ENCODE measurements at regions not wholly inside any gene's neighbourhood (a gene's known extent, or its start where the extent isn't known, plus 50 kb on each side); places are given as distances from the start of the nearest gene placed in this dataset.

- no peaks in the 10 kb centered on the region for H3K79me2 ChIP-seq (ENCODE audit: control insufficient read depth, insufficient read depth, low read length)
- 64% methylated on average over 15 of the region's 16 CpGs for WGBS (ENCODE audit: insufficient coverage)
- H3K27ac ChIP-seq (ENCODE audit: low read length in 2 of 2), result no peak overlapping the region
- H3K27me3 ChIP-seq (replicated peaks in 1 of 4; ENCODE audit: control extremely low read depth in 1 of 4, control insufficient read depth in 3 of 4, insufficient read depth in 4 of 4, low read length in 3 of 4), result no peaks in the 10 kb centered on the region
- H3K4me1 Mint-ChIP-seq, result no peaks in the 10 kb centered on the region
- no peak for TF ChIP-seq CTCF (IDR thresholded peaks at IDR 0.05)
- no peak for TF ChIP-seq EZH2 (IDR thresholded peaks at IDR 0.05; ENCODE audit: borderline replicate concordance, insufficient read depth, low read depth, low read length, poor library complexity, severe bottlenecking)
- DNase-seq (no peak), ATAC-seq (ENCODE audit: low read depth) (no peak)
- H3K4me1 ChIP-seq (ENCODE audit: control insufficient read depth in 2 of 2, insufficient read depth in 2 of 2, low read length in 2 of 2), result no peaks in the 10 kb centered on the region
- H3K9me3 Mint-ChIP-seq (ENCODE audit: insufficient read depth), result no peaks in the 10 kb centered on the region
- no peak overlapping the region for H3K4me3 Mint-ChIP-seq
- H3K4me2 ChIP-seq (replicated peaks; ENCODE audit: low read depth, low read length, poor library complexity, severe bottlenecking), result no peak overlapping the region
- ChIA-PET CTCF (no interaction called here), POLR2A (no interaction called here)
- peaks cover 0 to 15% (median 0%) of the 10 kb centered on the region in 3 donors for H3K9me3 ChIP-seq (ENCODE audit: control extremely low read depth in 1 of 3, control insufficient read depth in 2 of 3, insufficient read depth in 1 of 3, low read length in 2 of 3)
- no peak overlapping the region for H2AFZ ChIP-seq (ENCODE audit: insufficient read depth, low read depth, low read length, poor library complexity, severe bottlenecking)
- no peak overlapping the region for H3K9ac ChIP-seq (ENCODE audit: low read length)
- H3K27ac Mint-ChIP-seq, result no peak overlapping the region
- no peaks in the 10 kb centered on the region for H4K20me1 ChIP-seq (ENCODE audit: control insufficient read depth, insufficient read depth, low read length, poor library complexity, severe bottlenecking)
- peaks cover 3% of the 10 kb centered on the region for H3K27me3 Mint-ChIP-seq
- H3K36me3 ChIP-seq (replicated peaks in 1 of 2; ENCODE audit: control extremely low read depth in 1 of 2, control insufficient read depth in 1 of 2, extremely low read depth in 1 of 2, insufficient read depth in 2 of 2, low read length in 1 of 2), result no peaks in the 10 kb centered on the region
- intact Hi-C loops (cut with micrococcal nuclease), result no loop called here
- H3K4me3 ChIP-seq (ENCODE audit: control extremely low read depth in 1 of 5, extremely low read depth in 1 of 5, insufficient read depth in 1 of 5, low read depth in 2 of 5, low read length in 4 of 5), result no peak overlapping the region
These were observed 134.6 kb downstream of the OLFM1 start for GRCh38 chr9:135221951-135222631.

GRCh38 chr9:135222881-135223760 lies 135.7 kb downstream of the OLFM1 start:
- Mint-ChIP-seq H3K4me1 (no peaks in the 10 kb centered on the region), H3K27me3 (no peaks in the 10 kb centered on the region), H3K4me3 (no peak overlapping the region), H3K27ac (no peak overlapping the region), H3K9me3 (ENCODE audit: insufficient read depth) (no peaks in the 10 kb centered on the region)
- no peaks in the 10 kb centered on the region for H3K4me1 ChIP-seq (ENCODE audit: control insufficient read depth in 2 of 2, insufficient read depth in 2 of 2, low read length in 2 of 2)
- intact Hi-C loops (cut with micrococcal nuclease), result no loop called here
- DNase-seq, result no peak
- no peak overlapping the region for H3K4me2 ChIP-seq (replicated peaks; ENCODE audit: low read depth, low read length, poor library complexity, severe bottlenecking)
- no peak overlapping the region for H3K4me3 ChIP-seq (ENCODE audit: control extremely low read depth in 1 of 5, extremely low read depth in 1 of 5, insufficient read depth in 1 of 5, low read depth in 2 of 5, low read length in 4 of 5)
- ATAC-seq (ENCODE audit: low read depth), result no peak
- H3K9ac ChIP-seq (ENCODE audit: low read length), result no peak overlapping the region
- H2AFZ ChIP-seq (ENCODE audit: insufficient read depth, low read depth, low read length, poor library complexity, severe bottlenecking), result no peak overlapping the region
- no peak overlapping the region for H3K27ac ChIP-seq (ENCODE audit: low read length in 2 of 2)
- no peaks in the 10 kb centered on the region for H3K79me2 ChIP-seq (ENCODE audit: control insufficient read depth, insufficient read depth, low read length)
- H4K20me1 ChIP-seq (ENCODE audit: control insufficient read depth, insufficient read depth, low read length, poor library complexity, severe bottlenecking), result no peaks in the 10 kb centered on the region
- 85% methylated on average over 27 of the region's 30 CpGs for WGBS (ENCODE audit: insufficient coverage)
- H3K36me3 ChIP-seq (replicated peaks in 1 of 2; ENCODE audit: control extremely low read depth in 1 of 2, control insufficient read depth in 1 of 2, extremely low read depth in 1 of 2, insufficient read depth in 2 of 2, low read length in 1 of 2), result no peaks in the 10 kb centered on the region
- peaks cover 0 to 16% (median 0%) of the 10 kb centered on the region in 3 donors for H3K9me3 ChIP-seq (ENCODE audit: control extremely low read depth in 1 of 3, control insufficient read depth in 2 of 3, insufficient read depth in 1 of 3, low read length in 2 of 3)
- CTCF ChIA-PET, result no interaction called here
- H3K27me3 ChIP-seq (replicated peaks in 1 of 4; ENCODE audit: control extremely low read depth in 1 of 4, control insufficient read depth in 3 of 4, insufficient read depth in 4 of 4, low read length in 3 of 4), result no peaks in the 10 kb centered on the region
- no peak for TF ChIP-seq EZH2 (IDR thresholded peaks at IDR 0.05; ENCODE audit: borderline replicate concordance, insufficient read depth, low read depth, low read length, poor library complexity, severe bottlenecking)
- TF ChIP-seq CTCF (IDR thresholded peaks at IDR 0.05), result no peak
- POLR2A ChIA-PET, result no interaction called here
